HEK293T (cell line): ENCODE measurements at regions not wholly inside any gene's neighbourhood (a gene's known extent, or its start where the extent isn't known, plus 50 kb on each side); places are given as distances from the start of the nearest gene placed in this dataset.

ENCODE experiments used
- CTCF ChIA-PET: fragments of 350-600 bp; formaldehyde crosslinking; extraction: SDS; loops from one replicate; lab custom pipeline; 2021; ENCODE audit warnings: antibody characterized with exemption, inconsistent platforms; lab: Yijun Ruan, JAX
- POLR2A ChIA-PET: fragments of 350-600 bp; formaldehyde crosslinking; extraction: SDS; loops from one replicate; lab custom pipeline; 2020; ENCODE audit warnings: antibody characterized with exemption, inconsistent platforms; lab: Yijun Ruan, JAX
- DNase-seq: peaks from one replicate; pipeline ENCODE4 v3.0.0; 2012; ENCODE audit warnings: mixed read lengths; ENCODE audit errors: extremely low spot score
- ARNT ChIP-seq: fragments of 450-650 bp; IDR thresholded peaks from 2 replicates; pipeline ENCODE4 v1.6.1; 2017; ENCODE audit warnings: mild to moderate bottlenecking
- BHLHE40 ChIP-seq: fragments of 450-650 bp; IDR thresholded peaks from 2 replicates; pipeline ENCODE4 v1.6.1; 2016; ENCODE audit warnings: mild to moderate bottlenecking, moderate library complexity, borderline replicate concordance
- CTBP1 ChIP-seq: fragments of 450-650 bp; IDR thresholded peaks from 2 replicates; pipeline ENCODE4 v1.6.1; 2016; ENCODE audit warnings: borderline replicate concordance
- ELF4 ChIP-seq: fragments of 450-650 bp; IDR thresholded peaks from 2 replicates; pipeline ENCODE4 v1.6.1; 2017; ENCODE audit warnings: antibody characterized with exemption
- FOXA1 ChIP-seq: fragments of 450-650 bp; IDR thresholded peaks from 2 replicates; pipeline ENCODE4 v1.6.1; 2016; ENCODE audit warnings: mild to moderate bottlenecking
- FOXK2 ChIP-seq: fragments of 450-650 bp; IDR thresholded peaks from 2 replicates; pipeline ENCODE4 v1.6.1; 2016; ENCODE audit warnings: mild to moderate bottlenecking
- FOXM1 ChIP-seq: fragments of 450-650 bp; IDR thresholded peaks from 2 replicates; pipeline ENCODE4 v1.6.1; 2017; ENCODE audit warnings: mild to moderate bottlenecking, borderline replicate concordance
- HDGF ChIP-seq: fragments of 450-650 bp; IDR thresholded peaks from 2 replicates; pipeline ENCODE4 v1.6.1; 2017; ENCODE audit warnings: antibody characterized with exemption, borderline replicate concordance
- L3MBTL2 ChIP-seq: fragments of 450-650 bp; conservative IDR thresholded peaks from 2 replicates; pipeline ENCODE4 v1.6.1; 2016; ENCODE audit warnings: mild to moderate bottlenecking
- LEF1 ChIP-seq: fragments of 450-650 bp; IDR thresholded peaks from 2 replicates; pipeline ENCODE4 v1.6.1; 2017; ENCODE audit warnings: mild to moderate bottlenecking, borderline replicate concordance
- NFRKB ChIP-seq: fragments of 450-650 bp; IDR thresholded peaks from 2 replicates; pipeline ENCODE4 v1.6.1; 2016; ENCODE audit warnings: mild to moderate bottlenecking, moderate library complexity
- PKNOX1 ChIP-seq: fragments of 450-650 bp; IDR thresholded peaks from 2 replicates; pipeline ENCODE4 v1.6.1; 2016
- SP1 ChIP-seq: fragments of 450-650 bp; IDR thresholded peaks from 2 replicates; pipeline ENCODE4 v1.6.1; 2017
- SUZ12 ChIP-seq: fragments of 450-650 bp; IDR thresholded peaks from 2 replicates; pipeline ENCODE4 v1.6.1; 2016; ENCODE audit warnings: mild to moderate bottlenecking
- TARDBP ChIP-seq: fragments of 450-650 bp; IDR thresholded peaks from 2 replicates; pipeline ENCODE4 v1.6.1; 2016
- ZNF384 ChIP-seq: fragments of 450-650 bp; IDR thresholded peaks from 2 replicates; pipeline ENCODE4 v1.6.1; 2016

DNA sequence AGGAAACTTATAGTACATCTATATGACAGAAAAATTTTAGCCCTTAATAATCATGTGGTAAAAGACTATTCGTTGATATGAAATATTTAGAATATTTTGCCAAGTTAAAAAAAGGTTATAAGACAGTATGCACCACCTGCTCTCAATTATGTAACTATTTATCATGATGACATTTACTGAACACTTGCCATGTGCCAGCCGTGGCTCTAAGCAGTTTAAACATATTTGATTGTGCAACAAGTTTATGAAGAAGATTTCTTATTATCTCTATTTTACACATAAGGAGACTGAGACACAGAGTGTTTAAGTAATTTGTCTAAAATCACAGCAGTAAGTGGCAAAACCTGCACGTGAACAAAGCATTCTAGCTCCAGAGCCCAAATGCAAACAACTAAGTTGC, 199.3 kb upstream of the JUN start:
- ChIA-PET POLR2A (no interaction called here), CTCF (no interaction called here)
- DNase-seq = no peak
- TF ChIP-seq CTBP1 (no peak), FOXA1 (no peak), ZNF384 (no peak), FOXK2 (no peak), L3MBTL2 (no peak), ARNT (no peak), TARDBP (no peak), PKNOX1 (no peak), BHLHE40 (no peak), NFRKB (no peak), SP1 (no peak)

GRCh38 chr1:58983633-58984245, 199.9 kb upstream of the JUN start:
- CTCF ChIA-PET = no interaction called here
- no peak for DNase-seq
- POLR2A ChIA-PET = no interaction called here
- TF ChIP-seq FOXK2 (no peak), L3MBTL2 (no peak), ARNT (no peak), ZNF384 (no peak), FOXM1 (no peak), SUZ12 (no peak), SP1 (no peak), CTBP1 (no peak), TARDBP (no peak), FOXA1 (no peak), BHLHE40 (no peak), ELF4 (no peak), LEF1 (no peak), HDGF (no peak), NFRKB (no peak), PKNOX1 (no peak)

- POLR2A ChIA-PET = no interaction called here
- DNase-seq = no peak
- CTCF ChIA-PET = no interaction called here
- no peak for TF ChIP-seq PKNOX1
- TF ChIP-seq L3MBTL2 = no peak
- no peak for TF ChIP-seq BHLHE40
- no peak for TF ChIP-seq FOXA1
- no peak for TF ChIP-seq ARNT
- TF ChIP-seq LEF1 = no peak
- no peak for TF ChIP-seq CTBP1
- TF ChIP-seq ELF4 = no peak
- no peak for TF ChIP-seq SP1
- no peak for TF ChIP-seq HDGF
- TF ChIP-seq ZNF384 = no peak
- TF ChIP-seq SUZ12 = no peak
- no peak for TF ChIP-seq FOXK2
- no peak for TF ChIP-seq FOXM1
- TF ChIP-seq TARDBP = no peak
- TF ChIP-seq NFRKB = no peak
Measured at GRCh38 chr1:58986996-58987767, 203.3 kb upstream of the JUN start.

GRCh38 chr1:58988752-58989151, 204.9 kb upstream of the JUN start:
- ChIA-PET CTCF (no interaction called here), POLR2A (no interaction called here)
- no peak for TF ChIP-seq ELF4
- no peak for TF ChIP-seq ZNF384
- TF ChIP-seq L3MBTL2 = no peak
- no peak for TF ChIP-seq BHLHE40
- no peak for TF ChIP-seq NFRKB
- TF ChIP-seq HDGF = no peak
- no peak for TF ChIP-seq LEF1
- no peak for TF ChIP-seq SUZ12
- TF ChIP-seq ARNT = no peak
- no peak for TF ChIP-seq FOXA1
- TF ChIP-seq FOXM1 = no peak
- no peak for TF ChIP-seq SP1
- no peak for TF ChIP-seq FOXK2
- no peak for TF ChIP-seq PKNOX1
- no peak for TF ChIP-seq TARDBP
- TF ChIP-seq CTBP1 = no peak
- DNase-seq = no peak

- ChIA-PET POLR2A (no interaction called here), CTCF (interaction anchor here (0.6 kb wide), 1 partner anchor 31 kb away, joined by 6 read pairs; no protein-coding TSS in a partner anchor)
- DNase-seq = no peak
- TF ChIP-seq HDGF (no peak), CTBP1 (no peak), ELF4 (no peak), BHLHE40 (no peak), SP1 (no peak), TARDBP (no peak), PKNOX1 (no peak), FOXK2 (no peak), L3MBTL2 (no peak), FOXM1 (no peak), FOXA1 (no peak), ZNF384 (no peak), NFRKB (no peak), ARNT (no peak), LEF1 (no peak)
Measured at GRCh38 chr1:58989845-58990244, 206.0 kb upstream of the JUN start.
